A673 (cell line): ENCODE measurements at regions not wholly inside any gene's neighbourhood (a gene's known extent, or its start where the extent isn't known, plus 50 kb on each side); places are given as distances from the start of the nearest gene placed in this dataset.

Source experiments
- BruUV-seq: library from RNA; stranded (reverse); fragments of 400-500 nt; replicated peaks from 2 replicates; lab custom pipeline; 2021; lab: Mats Ljungman, UMichigan
- CTCF ChIA-PET: fragments of 300-600 bp; sonication (Branson Sonifier 250); formaldehyde crosslinking; loops from one replicate; lab custom pipeline; 2022; ENCODE audit warnings: antibody characterized with exemption; lab: Charles Lee
- POLR2A ChIA-PET: fragments of 300-600 bp; sonication (Branson Sonifier 250); formaldehyde crosslinking; loops from one replicate; lab custom pipeline; 2022; ENCODE audit warnings: antibody characterized with exemption; ENCODE audit not compliant: low non-redundant PET; lab: Charles Lee
- DNase-seq: peaks from one replicate; pipeline ENCODE4 v3.0.0-alpha.2; 2015; ENCODE audit warnings: low spot score
- H3K27ac ChIP-seq: fragments of 200-600 bp; sonication (generic); 2 replicates; pipeline ENCODE4 v1.5.1; 2016; ENCODE audit warnings: mixed run types, low read depth, mild to moderate bottlenecking, mixed read lengths, antibody characterized with exemption, low read length; ENCODE audit not compliant: poor library complexity, severe bottlenecking
- H3K27me3 ChIP-seq: fragments of 200-600 bp; sonication (generic); replicated peaks from 2 replicates; pipeline ENCODE4 v1.6.1; 2017; ENCODE audit warnings: mixed run types, low read depth, mild to moderate bottlenecking, mixed read lengths, antibody characterized with exemption, low read length; ENCODE audit not compliant: insufficient read depth, poor library complexity
- H3K36me3 ChIP-seq: fragments of 200-600 bp; sonication (generic); 2 replicates; pipeline ENCODE4 v1.6.1; 2016; ENCODE audit warnings: mixed run types, mild to moderate bottlenecking, mixed read lengths, antibody characterized with exemption, low read length; ENCODE audit not compliant: insufficient read depth, poor library complexity, severe bottlenecking
- H3K4me1 ChIP-seq: fragments of 200-600 bp; sonication (generic); 2 replicates; pipeline ENCODE4 v1.6.1; 2017; ENCODE audit warnings: mixed run types, mild to moderate bottlenecking, mixed read lengths, antibody characterized with exemption, low read length; ENCODE audit not compliant: insufficient read depth, poor library complexity, severe bottlenecking
- H3K4me3 ChIP-seq: fragments of 200-600 bp; sonication (generic); 2 replicates; pipeline ENCODE4 v1.5.1; 2016; ENCODE audit warnings: low read depth, mixed run types, mild to moderate bottlenecking, mixed read lengths, low read length; ENCODE audit not compliant: poor library complexity, severe bottlenecking
- H3K9me3 ChIP-seq: fragments of 200-600 bp; sonication (generic); 2 replicates; pipeline ENCODE4 v1.6.1; 2016; ENCODE audit warnings: mixed run types, low read depth, mild to moderate bottlenecking, mixed read lengths, antibody characterized with exemption, low read length; ENCODE audit not compliant: poor library complexity, severe bottlenecking
- CTCF ChIP-seq: fragments of 300-800, 200-600 bp; sonication (generic); conservative IDR thresholded peaks from 2 replicates; pipeline ENCODE4 v1.5.1; 2017; ENCODE audit warnings: low read depth, mild to moderate bottlenecking, antibody characterized with exemption, low read length, moderate library complexity, mixed read lengths
- EZH2 ChIP-seq: fragments of 200-600 bp; sonication (generic); IDR thresholded peaks from 2 replicates; pipeline ENCODE4 v1.6.1; 2017; ENCODE audit warnings: borderline replicate concordance, low read depth, mild to moderate bottlenecking, mixed read lengths, antibody characterized with exemption, low read length; ENCODE audit not compliant: poor library complexity, severe bottlenecking
- intact Hi-C: fragments of 100-400 bp; cut with micrococcal nuclease; formaldehyde crosslinking; loops from one replicate; pipeline ENCODE4 v1.10.0; 2022; ENCODE audit not compliant: unreplicated experiment

- Histone ChIP-seq H3K27me3 (no peaks in the 10 kb centered on the region), H3K4me1 (peaks cover 8% of the 10 kb centered on the region), H3K36me3 (no peaks in the 10 kb centered on the region), H3K9me3 (no peaks in the 10 kb centered on the region), H3K27ac (no peak overlapping the region), H3K4me3 (no peak overlapping the region)
- no TSS peak for BruUV-seq
- intact Hi-C loops, result no loop called here
- DNase-seq, result no peak
- CTCF ChIA-PET, result no interaction called here
- TF ChIP-seq EZH2 (no peak), CTCF (no peak)
- POLR2A ChIA-PET, result no interaction called here
Observed at GRCh38 chr4:125988464-125988863, 673.7 kb downstream of the FAT4 start.

GRCh38 chr4:125991398-125991797, 676.6 kb downstream of the FAT4 start:
- no peaks in the 10 kb centered on the region for H3K9me3 ChIP-seq
- no peaks in the 10 kb centered on the region for H3K27me3 ChIP-seq
- intact Hi-C loops, result no loop called here
- no peak overlapping the region for H3K27ac ChIP-seq
- H3K36me3 ChIP-seq, result no peaks in the 10 kb centered on the region
- no TSS peak for BruUV-seq
- DNase-seq, result no peak
- no peak overlapping the region for H3K4me3 ChIP-seq
- CTCF ChIA-PET, result no interaction called here
- no peaks in the 10 kb centered on the region for H3K4me1 ChIP-seq
- TF ChIP-seq EZH2, result no peak
- TF ChIP-seq CTCF, result no peak
- POLR2A ChIA-PET, result no interaction called here

GRCh38 chr4:125992891-125993290, 678.1 kb downstream of the FAT4 start:
- no peaks in the 10 kb centered on the region for H3K9me3 ChIP-seq
- CTCF ChIA-PET, result no interaction called here
- POLR2A ChIA-PET, result no interaction called here

More at GRCh38 chr4:125992891-125993290, 678.1 kb downstream of the FAT4 start:
- Histone ChIP-seq H3K4me3 (no peak overlapping the region), H3K36me3 (no peaks in the 10 kb centered on the region), H3K4me1 (no peaks in the 10 kb centered on the region), H3K27ac (no peak overlapping the region), H3K27me3 (no peaks in the 10 kb centered on the region)
- intact Hi-C loops, result no loop called here
- BruUV-seq, result no TSS peak
- no peak for DNase-seq
- TF ChIP-seq CTCF, result no peak
- no peak for TF ChIP-seq EZH2
